OCI-LY7 (cell line): ENCODE measurements at regions not wholly inside any gene's neighbourhood (a gene's known extent, or its start where the extent isn't known, plus 50 kb on each side); places are given as distances from the start of the nearest gene placed in this dataset.

Source experiments
- BruUV-seq: library from RNA; stranded (reverse); fragments of 400-500 nt; replicated peaks from 2 replicates; lab custom pipeline; 2021; lab: Mats Ljungman, UMichigan
- CTCF ChIA-PET: fragments of 300-600 bp; sonication (Branson Sonifier 250); formaldehyde crosslinking; loops from one replicate; lab custom pipeline; 2022; ENCODE audit warnings: antibody characterized with exemption; ENCODE audit not compliant: unreplicated experiment; lab: Charles Lee
- POLR2A ChIA-PET: fragments of 300-600 bp; sonication (Branson Sonifier 250); formaldehyde crosslinking; loops from one replicate; lab custom pipeline; 2022; ENCODE audit warnings: antibody characterized with exemption; lab: Charles Lee
- DNase-seq: peaks from one replicate; pipeline ENCODE4 v3.0.0-alpha.2; 2015; ENCODE audit warnings: low spot score
- H2AFZ ChIP-seq: fragments of 200-600 bp; sonication (generic), shearing (Covaris generic); 2 replicates; pipeline ENCODE4 v1.6.1; 2014; ENCODE audit warnings: mild to moderate bottlenecking, antibody characterized with exemption, low read length, moderate library complexity
- H3K27ac ChIP-seq: fragments of 200-600 bp; sonication (generic); 2 replicates; pipeline ENCODE4 v1.5.1; 2014; ENCODE audit warnings: mixed run types, low read depth, mild to moderate bottlenecking, moderate library complexity, low read length, inconsistent platforms; ENCODE audit not compliant: poor library complexity, severe bottlenecking
- H3K36me3 ChIP-seq: fragments of 200-600 bp; sonication (generic); 2 replicates; pipeline ENCODE4 v1.6.1; 2014; ENCODE audit warnings: mild to moderate bottlenecking, antibody characterized with exemption, low read length, moderate library complexity, mixed read lengths; ENCODE audit not compliant: insufficient read depth
- H3K4me1 ChIP-seq: fragments of 200-600 bp; sonication (generic); 2 replicates; pipeline ENCODE4 v1.5.1; 2014; ENCODE audit warnings: mild to moderate bottlenecking, low read length; ENCODE audit not compliant: insufficient read depth, poor library complexity, severe bottlenecking
- H3K4me2 ChIP-seq: fragments of 200-600 bp; sonication (generic); 2 replicates; pipeline ENCODE4 v1.6.1; 2014; ENCODE audit warnings: mild to moderate bottlenecking, low read length
- H3K4me3 ChIP-seq: fragments of 200-600 bp; sonication (generic); 2 replicates; pipeline ENCODE4 v1.5.1; 2014; ENCODE audit warnings: mild to moderate bottlenecking, low read depth, low read length; ENCODE audit not compliant: poor library complexity, severe bottlenecking
- H3K79me2 ChIP-seq: fragments of 200-600 bp; sonication (generic); 2 replicates; pipeline ENCODE4 v1.6.1; 2016; ENCODE audit warnings: low read depth, mild to moderate bottlenecking, low read length, moderate library complexity, mixed read lengths; ENCODE audit not compliant: insufficient read depth
- H3K9me2 ChIP-seq: fragments of 200-600 bp; sonication (generic); 2 replicates; pipeline ENCODE4 v1.6.1; 2016; ENCODE audit warnings: mild to moderate bottlenecking, low read length, mixed read lengths; ENCODE audit not compliant: insufficient read depth
- H3K9me3 ChIP-seq: fragments of 200-600 bp; sonication (generic); 2 replicates; pipeline ENCODE4 v1.6.1; 2014; ENCODE audit warnings: mild to moderate bottlenecking, mixed run types, low read length, mixed read lengths
- H4K20me1 ChIP-seq: fragments of 200-600 bp; sonication (generic); 2 replicates; pipeline ENCODE4 v1.6.1; 2014; ENCODE audit warnings: mild to moderate bottlenecking, antibody characterized with exemption, low read length, moderate library complexity, mixed read lengths; ENCODE audit not compliant: insufficient read depth
- CTCF ChIP-seq: fragments of 200-600 bp; sonication (generic); conservative IDR thresholded peaks from 2 replicates; pipeline ENCODE4 v1.5.1; 2014; ENCODE audit warnings: mild to moderate bottlenecking, antibody characterized with exemption, low read length, moderate library complexity, mixed read lengths
- EZH2phosphoT487 ChIP-seq: fragments of 200-600 bp; sonication (generic); IDR thresholded peaks from 2 replicates; pipeline ENCODE4 v1.6.1; 2018; ENCODE audit warnings: low read depth, borderline replicate concordance, mild to moderate bottlenecking, mixed run types, antibody characterized with exemption, low read length, moderate library complexity, mixed read lengths
- intact Hi-C: fragments of 100-400 bp; cut with micrococcal nuclease; formaldehyde crosslinking; loops from one replicate; pipeline ENCODE4 v1.10.0; 2022; ENCODE audit not compliant: unreplicated experiment

DNA sequence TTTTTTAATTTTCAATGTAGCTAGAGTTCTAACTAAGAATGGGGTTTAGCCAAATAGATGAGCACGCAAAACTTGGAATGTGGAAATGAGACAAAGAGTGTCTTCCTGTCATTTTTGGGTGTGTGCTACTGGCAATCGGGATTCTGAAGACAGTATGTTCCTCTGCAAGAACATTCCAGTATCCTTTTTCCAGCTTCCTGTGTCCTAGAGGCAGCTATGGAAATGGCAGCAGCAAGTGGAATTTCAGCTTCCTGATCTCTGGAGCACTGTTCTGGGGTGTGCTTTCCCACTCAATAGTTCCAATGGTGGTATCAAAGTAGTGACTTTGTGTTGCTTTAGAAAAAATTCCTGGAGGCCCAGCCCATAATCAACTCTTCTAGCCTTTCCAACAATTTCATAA lies 642.9 kb upstream of the KCNMB2 start:
- Histone ChIP-seq H3K79me2 (no peaks in the 10 kb centered on the region), H3K9me3 (no peaks in the 10 kb centered on the region), H4K20me1 (no peaks in the 10 kb centered on the region), H3K36me3 (no peaks in the 10 kb centered on the region), H3K4me3 (no peak overlapping the region), H2AFZ (no peak overlapping the region), H3K9me2 (no peaks in the 10 kb centered on the region), H3K4me2 (no peak overlapping the region), H3K27ac (no peak overlapping the region), H3K4me1 (no peaks in the 10 kb centered on the region)
- BruUV-seq: no TSS peak
- CTCF ChIA-PET: no interaction called here
- intact Hi-C loops: no loop called here
- POLR2A ChIA-PET: no interaction called here
- TF ChIP-seq CTCF (no peak), EZH2phosphoT487 (no peak)
- no peak for DNase-seq

DNA sequence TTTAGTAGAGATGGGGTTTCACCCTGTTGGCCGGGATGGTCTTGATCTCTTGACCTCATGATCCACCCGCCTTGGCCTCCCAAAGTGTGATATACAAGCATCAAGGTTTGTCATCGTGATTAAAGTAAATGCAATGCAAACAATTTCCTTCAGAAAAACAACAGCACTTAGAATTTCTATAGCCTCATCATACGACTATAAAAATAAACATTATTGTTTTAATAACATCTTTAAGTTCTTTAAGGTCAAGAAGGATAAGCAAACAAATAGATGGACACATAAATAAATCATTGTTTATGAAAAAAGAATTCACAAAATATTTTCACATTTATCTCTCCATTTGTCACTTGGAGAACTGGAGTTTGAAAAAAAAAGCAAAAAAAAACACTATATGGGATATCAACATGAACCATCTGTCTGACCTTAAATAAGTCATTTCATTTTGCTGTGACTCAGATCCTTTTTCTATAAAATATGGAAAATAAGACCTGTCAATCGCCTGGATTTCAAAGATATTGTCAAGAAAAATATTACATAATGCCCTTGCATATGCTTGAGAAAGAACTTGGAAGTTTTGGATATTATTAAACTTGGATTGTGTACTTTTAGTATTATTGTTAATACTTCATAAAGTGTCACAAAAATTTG lies 642.0 kb upstream of the KCNMB2 start:
- no peak overlapping the region for H2AFZ ChIP-seq
- no peak overlapping the region for H3K4me3 ChIP-seq
- no peak for DNase-seq
- POLR2A ChIA-PET: no interaction called here
- H4K20me1 ChIP-seq: no peaks in the 10 kb centered on the region
- no peaks in the 10 kb centered on the region for H3K9me3 ChIP-seq
- H3K36me3 ChIP-seq: no peaks in the 10 kb centered on the region
- H3K4me1 ChIP-seq: no peaks in the 10 kb centered on the region
- TF ChIP-seq EZH2phosphoT487: no peak
- TF ChIP-seq CTCF: no peak
- BruUV-seq: no TSS peak
- no peak overlapping the region for H3K27ac ChIP-seq
- H3K79me2 ChIP-seq: no peaks in the 10 kb centered on the region
- H3K9me2 ChIP-seq: no peaks in the 10 kb centered on the region
- intact Hi-C loops: no loop called here
- CTCF ChIA-PET: no interaction called here
- H3K4me2 ChIP-seq: no peak overlapping the region

- no peak overlapping the region for H3K4me2 ChIP-seq
- ChIA-PET POLR2A (no interaction called here), CTCF (no interaction called here)
- no TSS peak for BruUV-seq
- H3K4me3 ChIP-seq: no peak overlapping the region
- no peaks in the 10 kb centered on the region for H4K20me1 ChIP-seq
- intact Hi-C loops: no loop called here
- no peaks in the 10 kb centered on the region for H3K79me2 ChIP-seq
- no peak for TF ChIP-seq CTCF
- TF ChIP-seq EZH2phosphoT487: no peak
- no peak overlapping the region for H2AFZ ChIP-seq
- H3K36me3 ChIP-seq: no peaks in the 10 kb centered on the region
- no peak for DNase-seq
- H3K9me2 ChIP-seq: no peaks in the 10 kb centered on the region
- H3K4me1 ChIP-seq: no peaks in the 10 kb centered on the region
- H3K9me3 ChIP-seq: no peaks in the 10 kb centered on the region
- H3K27ac ChIP-seq: no peak overlapping the region
These were observed 638.1 kb upstream of the KCNMB2 start for GRCh38 chr3:177898185-177898584.
